Activated CD4-positive, alpha-beta T cell treated with anti-CD3 and anti-CD28 coated beads for 1 hour (primary cell): ENCODE measurements at regions not wholly inside any gene's neighbourhood (a gene's known extent, or its start where the extent isn't known, plus 50 kb on each side); places are given as distances from the start of the nearest gene placed in this dataset.

Experiments
- DNase-seq: peaks from one replicate; pipeline ENCODE4 v3.0.0-alpha.2; 2020

DNA sequence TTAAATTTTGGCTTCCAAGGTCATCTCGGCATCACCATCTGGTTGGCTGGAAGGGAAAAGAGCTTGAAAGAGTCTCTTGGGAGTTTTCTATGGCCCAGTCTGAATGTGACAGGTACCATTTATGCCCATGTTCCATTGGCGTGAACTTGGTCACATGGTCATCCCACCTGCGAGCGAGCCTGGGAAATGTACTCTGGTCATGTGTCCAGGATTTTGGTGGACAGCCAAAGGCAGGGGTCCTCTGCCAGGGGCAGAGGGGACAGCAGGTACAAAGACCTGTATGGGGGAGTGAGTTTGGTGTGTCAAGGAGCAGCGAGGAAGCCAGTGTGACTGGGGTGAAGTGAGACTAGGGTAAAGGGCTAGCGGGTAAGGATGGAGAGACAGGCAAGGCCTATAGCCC, 112.6 kb downstream of the CDC5L start:
- DNase-seq: no peak

DNA sequence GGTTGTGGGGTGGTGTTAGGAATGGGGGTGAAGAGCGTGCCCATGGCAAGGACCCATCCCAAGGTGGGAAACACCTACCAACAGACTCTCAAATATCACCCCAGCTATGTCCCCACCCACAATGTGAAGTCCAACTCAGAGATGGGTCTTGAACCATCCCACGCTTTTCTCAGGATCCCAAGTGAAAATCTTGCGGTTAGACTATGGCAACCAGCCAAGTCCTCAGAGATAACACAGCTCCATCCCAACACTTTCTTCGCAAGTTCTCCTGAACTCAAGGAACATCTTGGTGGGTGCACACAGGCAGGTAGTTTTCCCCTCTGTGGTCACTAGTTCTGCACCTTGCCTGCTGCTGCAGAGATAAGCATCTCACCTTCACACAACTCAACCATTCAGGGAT, 116.0 kb downstream of the CDC5L start:
- DNase-seq: no peak

DNA sequence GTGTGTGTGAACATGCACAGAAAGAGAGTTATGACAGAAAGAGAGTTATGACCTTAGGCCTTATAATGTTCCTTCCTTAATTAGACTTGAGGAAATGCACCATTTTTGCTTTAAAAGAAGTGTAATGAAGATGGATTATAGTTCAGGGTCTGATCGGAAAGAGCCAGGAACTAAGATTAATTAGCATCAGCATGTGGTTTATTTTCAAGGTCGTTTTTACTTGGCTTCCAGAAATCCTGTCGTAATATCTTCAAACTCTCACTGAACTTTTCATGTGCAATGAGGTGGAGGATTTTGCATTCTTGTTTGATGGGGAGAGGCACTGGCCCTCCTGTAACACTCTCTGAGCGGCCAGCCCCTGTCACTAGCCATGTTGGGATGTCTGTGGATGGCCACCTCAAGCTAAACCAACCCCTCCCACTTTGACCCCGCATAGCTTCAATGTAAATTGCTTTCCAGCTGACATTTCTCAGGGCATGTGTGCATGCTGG, 116.8 kb downstream of the CDC5L start:
- DNase-seq: no peak

DNA sequence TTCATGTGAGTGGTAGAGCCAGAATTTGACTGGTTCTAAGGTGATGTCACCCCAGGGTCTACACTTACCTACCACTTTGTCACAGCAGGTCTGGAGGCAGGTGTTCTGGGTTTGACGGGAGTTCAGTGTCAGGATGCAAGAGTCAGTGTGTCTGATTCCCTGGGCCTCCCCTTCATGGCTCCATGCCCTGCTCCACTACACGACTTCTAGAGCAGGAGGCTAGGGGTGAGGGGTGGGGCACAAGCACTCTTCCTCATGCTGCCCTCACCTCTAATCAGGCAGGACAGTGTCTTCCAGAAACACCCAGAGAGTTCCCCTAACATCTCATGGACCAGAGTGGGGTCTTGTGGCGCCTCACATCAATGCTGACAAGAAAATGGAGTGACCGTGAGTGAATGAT, 118.2 kb downstream of the CDC5L start:
- no peak for DNase-seq

DNA sequence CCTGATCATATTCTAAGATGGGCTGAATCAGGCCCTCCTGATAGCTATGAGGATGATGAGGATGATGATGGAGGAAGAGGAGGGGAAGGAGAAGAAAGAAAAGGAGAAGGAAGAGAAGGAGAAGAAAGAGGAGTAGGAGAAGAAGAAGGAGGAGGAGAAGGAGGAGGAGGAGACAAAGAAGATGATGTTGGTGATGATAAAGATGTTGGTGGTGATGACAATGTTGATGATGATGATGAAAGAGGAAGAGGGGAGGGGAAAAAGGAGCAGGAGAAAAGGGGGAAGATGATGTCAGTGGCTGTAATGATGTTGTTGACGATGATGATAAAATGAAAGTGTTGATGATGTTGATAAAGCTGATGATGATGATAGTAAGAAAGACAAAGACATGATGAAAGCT, 119.5 kb downstream of the CDC5L start:
- no peak for DNase-seq

DNA sequence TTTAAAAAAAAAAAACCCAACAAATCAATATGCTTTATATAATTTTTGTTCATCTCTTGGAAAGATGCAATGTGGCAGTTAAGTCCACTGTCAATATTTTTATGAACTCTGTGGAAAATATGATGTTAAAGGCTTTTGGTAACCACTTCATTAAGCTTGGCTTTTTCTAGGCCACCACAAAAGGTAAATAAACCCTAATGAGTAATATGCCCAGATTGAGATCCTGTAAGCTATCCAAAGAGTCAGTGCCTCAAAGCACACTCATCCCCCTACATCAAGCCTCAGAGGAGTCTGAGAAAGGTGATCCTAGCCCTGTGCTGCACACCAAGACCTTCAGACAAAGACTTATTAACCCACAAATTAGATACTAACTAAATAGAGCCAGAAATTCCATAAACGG, 121.1 kb downstream of the CDC5L start:
- DNase-seq: no peak

DNA sequence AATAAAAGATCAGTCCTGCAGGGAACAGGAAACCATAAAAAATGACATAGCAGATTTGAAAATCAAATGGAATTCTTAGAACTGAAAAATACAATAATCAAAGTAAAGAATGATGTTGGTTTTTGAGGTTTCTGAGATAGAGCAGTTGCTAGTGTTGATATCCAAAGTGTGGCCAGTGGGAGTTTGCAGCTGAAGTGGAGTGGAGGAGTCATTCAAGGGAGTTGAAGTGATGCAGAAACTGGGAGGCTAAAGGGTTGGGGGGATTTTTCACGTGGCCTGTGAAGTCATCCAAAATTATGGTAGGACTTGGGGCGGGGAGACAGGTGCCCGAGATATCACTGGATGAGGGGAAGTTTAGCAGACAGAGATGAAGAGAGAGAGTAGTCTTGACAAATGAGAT, 123.6 kb downstream of the CDC5L start:
- no peak for DNase-seq

DNA sequence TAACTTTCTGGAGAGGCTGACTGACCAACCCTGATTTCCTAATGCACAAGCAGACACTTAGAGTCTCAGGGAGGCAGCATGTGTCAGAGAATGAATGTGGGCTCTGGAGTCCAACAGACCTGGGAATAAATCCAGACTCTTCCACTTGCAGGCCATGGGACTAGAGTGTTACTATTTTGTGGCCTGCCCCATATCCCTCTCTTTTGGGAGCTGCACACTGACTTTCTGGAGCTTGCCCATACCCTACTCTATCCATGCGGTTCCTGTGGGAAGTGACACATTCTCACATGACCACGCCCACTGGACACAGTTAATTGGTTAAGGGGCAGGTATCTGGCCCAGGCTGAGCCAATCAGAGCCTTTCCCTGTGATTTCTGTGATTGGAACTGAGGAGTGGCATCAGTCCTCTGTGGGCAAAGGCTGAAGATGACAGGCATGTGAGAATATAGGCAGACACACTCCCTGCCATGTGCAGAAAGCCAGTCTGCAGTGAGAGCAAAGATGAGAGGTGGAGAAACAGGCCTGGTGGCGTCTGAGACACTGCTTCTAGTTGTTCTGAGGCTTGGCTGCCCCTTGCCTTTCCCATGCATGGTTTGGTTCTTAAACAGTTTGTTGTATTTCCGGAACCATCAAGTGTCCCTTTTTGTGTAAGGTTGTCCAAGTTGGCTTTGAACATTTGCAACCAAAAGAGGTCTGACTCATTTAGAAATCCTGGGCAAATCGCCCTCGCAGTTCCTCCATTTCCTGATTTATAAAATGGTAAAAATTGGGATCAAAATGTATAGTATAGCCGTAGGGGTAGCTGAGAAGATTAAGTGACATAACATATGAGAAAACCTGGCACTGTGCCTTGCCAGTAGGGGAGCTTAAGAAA, 125.6 kb downstream of the CDC5L start:
- no peak for DNase-seq

DNA sequence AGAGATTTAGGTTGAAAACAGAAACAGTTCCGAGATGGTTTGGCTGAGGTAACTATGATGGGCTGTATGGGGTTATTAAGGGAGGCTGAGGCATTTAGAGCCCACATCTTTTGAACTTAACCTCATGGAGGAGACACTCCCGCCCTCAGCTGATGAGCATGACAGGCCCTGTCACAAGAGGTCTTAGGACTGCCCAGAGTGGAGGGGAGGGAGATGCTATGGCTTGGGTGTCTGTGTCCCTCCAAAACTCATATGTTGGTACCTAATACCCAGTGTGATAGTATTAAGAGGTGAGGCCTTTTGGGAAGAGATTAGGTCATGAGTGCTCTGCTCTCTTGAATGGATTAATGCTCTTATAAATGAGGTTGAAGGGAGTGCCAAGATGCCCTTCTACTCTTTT, 126.6 kb downstream of the CDC5L start:
- DNase-seq: no peak

DNA sequence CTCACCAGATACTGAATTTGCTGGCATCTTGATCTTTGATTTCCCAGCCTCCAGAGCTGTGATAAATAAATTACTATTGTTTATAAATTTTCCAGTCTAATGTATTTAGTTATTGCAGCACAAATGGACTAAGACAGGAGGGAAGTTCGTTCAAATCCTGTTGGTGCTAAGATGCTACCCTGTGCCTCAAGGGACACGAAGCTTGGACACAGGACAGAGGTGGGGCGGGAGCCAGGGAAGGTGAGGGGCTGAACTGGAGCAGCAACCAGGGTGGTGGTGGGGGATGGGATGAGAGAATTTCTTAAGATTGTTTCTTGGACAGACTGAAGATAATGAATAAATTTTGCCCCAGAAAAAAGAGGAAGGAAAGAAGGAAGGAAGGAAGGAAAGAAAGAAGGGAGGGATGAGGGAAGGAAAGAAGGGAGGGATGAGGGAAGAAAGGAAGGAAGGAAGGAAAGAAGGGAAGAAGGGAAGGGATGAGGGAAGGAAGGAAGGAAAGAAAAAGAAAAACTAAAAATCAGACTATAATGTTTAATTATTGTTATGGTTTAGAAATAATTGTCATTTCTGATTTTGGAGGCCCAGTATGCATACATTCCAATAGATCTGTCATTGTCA, 127.2 kb downstream of the CDC5L start:
- no peak for DNase-seq

DNA sequence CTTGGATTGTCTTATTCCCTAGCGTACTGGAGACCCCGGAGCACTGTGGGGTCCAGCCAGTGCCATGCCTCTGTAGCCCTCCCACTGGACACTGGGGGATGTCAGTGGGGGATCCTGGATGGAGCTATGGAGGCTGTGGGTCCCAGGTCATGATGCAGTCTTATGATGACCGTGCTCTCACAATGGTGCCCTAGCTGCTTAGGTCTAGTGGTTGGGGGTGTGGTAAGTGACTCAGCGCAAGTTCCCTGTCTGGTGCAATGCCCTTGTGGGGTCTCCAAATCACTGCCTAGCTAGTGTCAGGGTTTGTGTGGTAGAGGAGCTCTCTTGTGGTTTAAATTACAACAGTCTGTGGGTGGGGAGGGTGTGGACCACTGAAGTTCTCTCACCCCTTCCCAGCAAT, 135.4 kb downstream of the CDC5L start:
- DNase-seq: no peak

DNA sequence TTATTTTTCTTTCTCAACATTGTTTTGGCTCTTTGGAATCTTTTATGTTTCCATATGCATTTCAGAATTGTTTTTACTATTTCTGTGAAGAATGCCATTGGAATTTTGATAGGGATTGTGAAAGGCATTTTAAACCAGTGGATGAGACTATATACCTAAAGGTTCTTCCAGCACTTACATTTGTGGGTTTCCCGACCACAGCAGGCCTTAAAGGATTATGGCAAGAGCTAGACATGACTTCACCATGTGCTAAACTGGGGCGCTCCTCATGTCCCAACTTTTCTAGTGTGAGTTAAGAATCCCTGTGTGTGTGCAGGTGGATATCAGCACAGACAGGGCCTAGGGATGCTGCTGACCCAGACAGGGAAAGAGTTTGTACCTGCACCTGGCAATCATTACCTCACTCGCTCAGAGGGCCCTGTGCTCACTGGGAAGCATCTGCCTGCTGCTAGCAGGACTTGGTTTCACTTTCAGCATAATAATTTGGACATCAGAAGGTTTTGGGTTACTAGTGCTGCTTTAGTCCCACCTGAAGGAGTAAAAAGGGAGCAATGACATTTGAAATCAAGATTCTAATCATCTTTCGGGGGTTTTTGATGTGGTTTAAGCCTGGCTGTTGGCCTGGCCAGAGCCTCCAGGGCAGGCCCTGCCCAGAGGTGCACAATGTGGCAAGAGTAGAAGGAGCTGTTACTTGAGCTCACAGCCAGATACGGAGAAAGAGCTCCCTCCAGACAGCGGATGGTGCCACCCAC, 137.1 kb downstream of the CDC5L start:
- no peak for DNase-seq

DNA sequence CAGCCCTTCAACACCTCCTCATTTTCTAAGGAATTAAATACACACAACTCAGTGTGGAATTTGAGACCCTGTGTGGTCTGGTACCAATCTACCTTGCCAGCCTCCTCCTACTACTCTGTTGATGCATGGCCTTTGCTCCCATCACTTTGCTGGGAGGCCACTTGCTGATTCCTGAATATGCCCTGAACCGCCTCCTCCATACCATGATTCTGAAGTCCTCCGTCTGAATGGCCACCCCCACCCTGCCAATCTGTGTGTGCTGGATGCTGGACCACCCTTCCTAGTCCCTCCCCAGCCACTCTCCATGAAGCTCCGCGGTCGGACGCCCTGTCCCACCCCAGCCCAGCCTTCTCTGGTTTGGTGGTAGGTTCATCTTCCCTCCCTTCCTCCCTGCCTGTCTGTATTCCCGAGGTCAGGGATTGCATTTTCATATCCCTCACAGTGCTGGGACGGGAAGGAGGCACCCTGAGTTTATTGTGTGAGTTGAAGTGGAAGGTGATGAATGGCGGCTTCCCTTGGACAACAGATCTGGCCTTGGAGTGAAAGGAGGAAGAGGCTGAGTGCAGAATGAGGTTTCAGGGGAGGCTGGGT, 138.3 kb downstream of the CDC5L start:
- no peak for DNase-seq

DNA sequence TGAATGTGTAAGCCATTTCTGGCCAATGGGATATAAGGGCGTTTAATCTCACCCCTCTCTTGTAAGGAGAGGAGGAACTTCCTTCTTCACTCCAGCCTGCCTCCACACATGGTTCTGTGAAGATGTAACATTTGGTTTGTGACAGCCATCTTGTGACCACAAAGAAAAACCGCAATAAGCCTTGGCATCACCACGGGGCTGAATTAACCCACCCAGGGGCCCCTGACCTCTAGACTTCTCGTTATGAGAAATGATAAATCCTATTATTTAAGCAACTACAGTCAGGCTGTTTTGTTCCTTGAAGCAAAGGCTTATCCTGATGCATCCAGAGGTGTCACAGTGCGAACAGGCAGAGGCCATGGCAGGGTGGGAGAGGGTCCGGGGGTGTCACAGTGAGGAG, 139.7 kb downstream of the CDC5L start:
- no peak for DNase-seq

DNA sequence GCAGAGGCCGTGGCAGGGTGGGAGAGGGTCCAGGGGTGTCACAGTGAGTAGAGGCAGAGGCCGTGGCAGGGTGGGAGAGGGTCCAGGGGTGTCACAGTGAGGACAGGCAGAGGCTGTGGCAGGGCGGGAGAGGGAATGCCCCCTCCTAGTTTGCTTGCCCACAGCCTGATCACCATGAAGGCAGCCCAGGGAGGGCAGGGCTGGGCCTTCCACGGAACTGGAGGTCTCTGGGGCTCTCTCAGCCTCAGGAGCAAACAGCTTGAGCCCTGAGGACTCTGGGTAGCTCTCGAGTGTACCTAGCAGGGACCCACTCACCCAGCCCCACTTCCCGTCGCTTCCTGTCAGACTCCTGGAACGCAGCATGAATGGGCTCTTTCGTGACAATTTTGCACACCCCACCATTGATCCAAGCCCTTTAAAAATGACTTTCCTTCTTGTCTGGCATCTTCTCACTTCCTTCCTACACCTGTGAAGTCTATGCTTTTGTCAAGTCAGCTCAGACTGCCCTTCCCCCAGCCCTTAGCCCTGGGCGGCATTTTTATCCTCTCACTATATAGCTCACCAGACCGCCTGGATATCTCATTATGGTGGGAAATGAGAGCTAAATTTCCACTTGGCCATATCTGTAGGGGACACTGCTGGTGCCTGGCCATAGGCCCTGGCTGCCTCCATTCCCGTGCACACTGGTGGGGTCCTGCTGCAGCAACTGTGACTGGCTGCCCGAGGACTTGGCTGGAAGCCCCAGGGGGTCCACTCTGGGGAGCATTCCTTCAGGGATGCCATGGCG, 140.3 kb downstream of the CDC5L start:
- no peak for DNase-seq

DNA sequence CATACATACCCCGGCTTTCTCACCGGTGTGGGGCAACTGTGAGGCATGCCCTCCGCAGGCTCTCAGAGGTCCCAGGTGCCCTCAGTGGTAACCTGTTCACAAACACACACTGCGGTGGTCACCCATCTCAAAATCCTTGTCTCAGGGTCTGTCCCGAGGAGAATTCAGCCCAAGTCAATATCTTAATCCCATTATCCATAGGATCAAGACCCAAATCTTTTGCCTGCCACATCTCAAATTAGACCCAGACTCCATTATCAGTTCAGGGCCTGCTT, 140.8 kb downstream of the CDC5L start:
- DNase-seq: no peak

DNA sequence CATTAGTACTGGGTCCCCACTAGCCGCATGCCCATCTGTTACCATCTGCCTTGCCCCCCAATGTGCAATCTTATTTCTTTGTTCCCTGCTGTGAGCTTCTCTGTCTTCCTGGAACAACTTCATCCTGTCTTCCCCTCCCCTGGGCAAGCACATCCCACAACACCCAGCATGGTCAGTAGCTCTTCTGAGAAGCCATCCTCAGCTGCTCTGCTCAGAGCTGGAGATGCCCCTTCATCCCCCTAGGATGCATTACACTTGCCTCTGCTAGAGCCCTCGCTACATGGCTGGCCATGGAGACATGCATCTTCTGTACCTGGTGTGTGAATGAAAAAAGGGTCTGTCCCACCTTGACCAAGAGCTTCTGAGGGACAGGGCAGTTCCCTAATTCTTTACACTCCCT, 141.2 kb downstream of the CDC5L start:
- DNase-seq: no peak

DNA sequence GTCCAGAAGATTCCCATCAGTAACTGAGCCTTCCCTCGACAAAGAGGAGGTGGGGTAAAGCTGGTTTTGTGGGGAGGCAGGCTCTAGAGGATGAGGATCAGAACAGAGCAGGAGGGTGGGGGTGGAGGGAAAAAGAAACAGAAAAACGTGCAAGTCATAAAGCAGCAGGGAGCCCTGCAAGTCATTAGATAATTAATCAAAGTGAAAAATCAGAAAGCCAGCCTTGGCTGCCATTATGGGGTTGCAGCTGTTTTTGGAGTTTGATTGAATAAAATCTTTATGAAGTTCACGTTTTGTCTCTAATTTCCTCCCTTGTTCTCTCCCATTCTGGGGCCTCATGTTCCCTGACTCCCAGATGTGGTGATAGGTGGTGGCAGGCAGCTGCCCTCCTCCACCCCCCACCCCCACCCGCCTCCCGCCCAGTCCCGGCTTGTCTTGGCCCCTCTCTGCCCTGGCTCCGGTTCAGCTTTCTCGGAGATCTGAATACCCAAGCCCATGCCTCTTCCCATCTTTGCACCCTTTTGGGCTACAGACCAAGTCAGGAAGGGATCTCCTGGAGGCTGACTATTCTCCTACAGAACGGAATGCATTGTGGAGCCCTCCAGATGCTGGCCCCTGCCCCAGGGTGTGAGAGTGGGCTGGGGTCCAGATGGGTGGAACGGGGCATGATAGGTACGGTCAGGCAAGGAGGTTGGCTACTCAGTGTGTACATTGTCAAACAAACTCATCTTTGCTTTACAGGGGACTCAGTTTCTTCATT, 141.8 kb downstream of the CDC5L start:
- no peak for DNase-seq

DNA sequence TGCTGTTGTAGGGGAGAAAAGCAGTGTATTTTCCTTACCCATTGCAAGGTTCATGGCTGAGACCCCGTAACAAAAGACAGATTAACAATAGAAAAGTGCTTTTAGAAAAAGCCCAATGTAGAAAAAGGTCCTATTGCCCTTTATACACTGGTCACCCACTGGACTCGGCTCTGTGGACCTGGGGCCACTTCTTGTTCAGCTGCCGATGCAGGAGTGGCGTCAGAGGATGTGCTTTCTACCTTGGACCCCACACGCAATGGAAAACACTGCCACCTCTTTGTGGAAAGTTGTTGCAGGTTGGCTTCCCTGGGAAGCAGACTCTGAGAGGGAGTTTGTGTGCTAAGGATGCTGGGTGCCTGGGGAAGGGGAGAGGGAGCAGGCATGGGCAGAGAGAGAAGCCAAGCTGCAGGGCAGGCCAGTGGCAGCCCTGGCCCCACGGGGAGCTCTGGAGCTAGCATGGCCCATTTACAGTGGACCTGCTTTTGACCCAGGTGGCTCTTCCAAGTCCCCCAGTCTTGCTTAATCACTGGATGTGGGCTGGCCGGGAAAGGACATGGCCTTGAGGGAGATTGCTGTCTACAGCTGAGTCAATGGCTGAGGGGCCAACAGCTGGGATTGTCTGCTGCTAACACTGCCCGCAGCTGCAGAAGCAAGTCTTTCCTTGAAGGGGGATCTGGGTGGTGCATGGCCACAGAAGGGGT, 142.9 kb downstream of the CDC5L start:
- no peak for DNase-seq

DNA sequence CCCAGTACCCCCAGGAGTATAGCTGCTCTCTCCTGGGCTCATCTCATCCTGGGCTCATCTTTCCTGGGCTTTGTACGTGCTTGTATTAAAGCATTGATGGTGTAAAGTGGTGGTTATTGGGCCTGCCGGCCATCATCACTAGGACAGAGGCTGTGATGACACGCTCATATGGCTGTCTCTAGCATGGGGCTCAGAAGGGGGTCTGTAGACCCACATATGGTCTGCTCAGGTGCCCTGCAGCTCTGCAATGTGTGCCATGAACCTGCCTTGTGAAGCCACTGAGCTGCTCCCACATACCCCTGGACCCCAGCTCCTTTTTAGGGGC, 143.4 kb downstream of the CDC5L start:
- no peak for DNase-seq

DNA sequence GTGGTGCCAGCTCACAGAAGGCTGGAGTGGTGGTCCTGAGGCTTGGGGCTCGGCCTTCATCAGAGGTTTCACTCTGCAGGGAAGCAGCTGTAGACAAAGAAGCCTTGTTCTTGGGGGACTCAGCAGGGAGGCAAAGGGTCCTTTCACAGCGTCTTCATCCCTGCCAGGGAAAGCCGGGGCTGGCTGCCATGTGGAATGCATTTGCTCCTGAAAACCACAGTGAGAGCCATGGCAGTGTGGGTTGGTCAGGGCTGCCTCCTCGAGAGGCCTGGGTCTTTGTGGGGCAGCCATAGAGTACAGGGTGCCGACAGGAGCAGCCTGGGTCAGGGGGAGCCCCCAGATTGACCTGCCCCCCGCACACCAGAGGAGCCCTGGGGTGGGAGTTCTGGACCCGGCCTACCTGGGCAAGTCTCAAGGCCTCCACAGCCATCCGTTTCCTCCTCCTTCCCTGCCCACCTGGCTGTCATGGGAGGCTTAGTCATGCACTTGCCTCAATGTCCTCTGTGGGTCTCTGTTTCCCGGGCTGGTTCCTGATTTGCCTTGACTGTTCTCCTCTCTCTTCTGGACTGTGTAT, 144.0 kb downstream of the CDC5L start:
- no peak for DNase-seq
